CD4-positive, alpha-beta T cell treated with Interleukin-2 at 100 ng/mL for 4 hours (primary cell): ENCODE measurements at regions not wholly inside any gene's neighbourhood (a gene's known extent, or its start where the extent isn't known, plus 50 kb on each side); places are given as distances from the start of the nearest gene placed in this dataset.
"Not testable (repeated sequence)": the region's sequence is repeated elsewhere in the genome, so short reads cannot be mapped to it uniquely, and the experiment has no call there.

Experiments used
- DNase-seq: peaks from one replicate; pipeline ENCODE4 v3.0.0-alpha.2; 2020; ENCODE audit warnings: low spot score

DNA sequence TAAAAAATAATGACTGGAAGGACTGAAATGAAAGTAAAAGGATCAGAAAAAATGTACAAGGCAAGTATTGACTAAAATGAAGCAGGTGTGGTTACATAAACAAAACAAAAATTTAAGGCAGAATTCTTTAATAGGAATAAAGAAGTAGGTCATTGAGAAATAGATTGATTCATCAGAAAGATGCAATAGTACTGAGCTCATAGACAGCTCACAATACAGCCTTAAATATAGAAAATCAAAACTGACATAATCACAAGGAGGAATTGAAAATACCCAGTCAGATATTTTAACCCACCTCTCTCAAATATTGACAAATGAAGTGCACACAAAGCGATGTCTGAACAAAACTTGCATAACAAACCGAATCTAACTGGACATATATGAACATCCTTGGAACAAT is 366.8 kb upstream of the DPYD start:
- DNase-seq = no peak

GRCh38 chr1:98286656-98287055 is 365.8 kb upstream of the DPYD start:
- no peak for DNase-seq

DNA sequence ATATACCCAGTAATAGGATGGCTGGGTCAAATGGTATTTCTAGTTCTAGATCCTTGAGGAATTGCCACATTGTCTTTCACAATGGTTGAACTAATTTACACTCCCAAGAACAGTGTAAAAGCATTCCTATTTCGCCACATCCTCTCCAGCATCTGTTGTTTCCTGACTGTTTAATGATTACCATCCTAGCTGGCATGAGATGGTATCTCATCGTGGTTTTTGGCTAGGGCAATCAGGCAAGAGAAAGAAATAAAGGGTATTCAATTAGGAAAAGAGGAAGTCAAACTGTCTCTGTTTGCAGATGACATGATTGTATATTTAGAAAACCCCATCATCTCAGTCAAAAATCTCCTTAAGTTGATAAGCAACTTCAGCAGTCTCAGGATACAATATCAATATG is 364.5 kb upstream of the DPYD start:
- DNase-seq = not testable (repeated sequence)

- DNase-seq = no peak
Measured at GRCh38 chr1:98280049-98280448, 359.2 kb upstream of the DPYD start.

GRCh38 chr1:98278055-98278454 is 357.2 kb upstream of the DPYD start:
- no peak for DNase-seq

- no peak for DNase-seq
Measured at GRCh38 chr1:98277118-98277517, 356.3 kb upstream of the DPYD start.

- DNase-seq = no peak
Measured at GRCh38 chr1:98276514-98276913, 355.7 kb upstream of the DPYD start.

- no peak for DNase-seq
Measured at GRCh38 chr1:98268316-98268715, 347.5 kb upstream of the DPYD start.

DNA sequence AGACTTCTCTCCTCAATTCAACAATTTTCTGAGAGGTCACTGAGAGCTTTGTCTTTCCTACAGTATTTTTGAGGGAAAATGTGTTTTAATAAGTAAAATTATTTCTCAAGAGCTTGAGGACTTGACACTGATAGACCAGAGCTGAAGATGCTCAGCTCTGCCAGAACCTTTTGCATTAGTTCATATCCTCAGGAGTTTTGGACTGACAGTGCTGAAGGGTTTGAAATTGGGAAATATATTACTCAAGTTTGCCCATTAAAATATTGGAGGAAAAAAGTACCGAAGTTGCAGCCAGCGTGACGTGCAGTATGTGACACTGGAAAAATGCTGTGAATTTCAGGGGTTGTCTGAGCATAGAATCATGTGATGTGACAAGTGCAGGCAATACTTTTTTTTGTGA is 346.6 kb upstream of the DPYD start:
- DNase-seq = no peak

GRCh38 chr1:98264727-98265126 is 343.9 kb upstream of the DPYD start:
- no peak for DNase-seq

- DNase-seq = no peak
Measured at GRCh38 chr1:98260839-98261238, 340.0 kb upstream of the DPYD start.

DNA sequence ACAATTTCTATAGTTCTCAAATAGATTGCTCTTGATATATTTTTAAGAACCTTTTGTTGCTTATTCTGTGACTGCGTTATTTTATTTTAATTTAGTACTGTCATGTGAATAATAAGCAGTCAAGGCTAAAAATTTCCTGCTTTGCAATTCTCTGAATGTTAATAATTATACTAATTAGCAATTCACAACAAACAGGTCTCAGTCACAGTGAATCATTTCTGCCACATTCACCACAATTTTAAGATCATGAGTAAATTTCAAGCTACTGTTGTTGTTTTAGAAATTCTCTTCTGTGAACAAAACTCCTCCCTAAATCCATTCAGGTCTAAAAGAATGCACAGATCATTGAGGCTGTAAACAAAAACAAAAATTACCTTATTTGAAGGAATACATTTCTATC is 339.6 kb upstream of the DPYD start:
- DNase-seq = no peak

- no peak for DNase-seq
Measured at GRCh38 chr1:98256700-98257099, 335.9 kb upstream of the DPYD start.

DNA sequence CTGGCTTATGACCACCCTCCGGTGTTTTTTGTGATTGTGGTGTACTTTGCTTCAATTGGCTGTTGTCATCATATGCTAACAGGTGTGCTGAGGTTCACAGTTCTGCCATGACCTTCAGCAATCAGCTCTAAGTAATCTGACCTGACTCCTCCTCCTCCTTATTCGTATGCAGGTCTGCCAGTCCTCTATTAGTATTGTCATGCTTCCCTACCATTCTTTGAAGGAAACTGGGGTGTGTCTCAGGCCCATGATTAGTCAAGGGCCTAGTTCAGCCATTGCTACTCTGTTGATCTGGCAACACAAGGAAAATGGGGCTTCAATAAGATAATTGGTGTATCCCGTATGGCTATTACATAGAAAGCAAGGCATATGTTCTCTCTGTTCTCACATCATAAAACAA is 332.3 kb upstream of the DPYD start:
- DNase-seq = no peak

GRCh38 chr1:98251497-98251896 is 330.7 kb upstream of the DPYD start:
- no peak for DNase-seq

- DNase-seq = no peak
Measured at GRCh38 chr1:98232678-98233077, 311.8 kb upstream of the DPYD start.

- no peak for DNase-seq
Measured at GRCh38 chr1:98222706-98223105, 301.9 kb upstream of the DPYD start.

DNA sequence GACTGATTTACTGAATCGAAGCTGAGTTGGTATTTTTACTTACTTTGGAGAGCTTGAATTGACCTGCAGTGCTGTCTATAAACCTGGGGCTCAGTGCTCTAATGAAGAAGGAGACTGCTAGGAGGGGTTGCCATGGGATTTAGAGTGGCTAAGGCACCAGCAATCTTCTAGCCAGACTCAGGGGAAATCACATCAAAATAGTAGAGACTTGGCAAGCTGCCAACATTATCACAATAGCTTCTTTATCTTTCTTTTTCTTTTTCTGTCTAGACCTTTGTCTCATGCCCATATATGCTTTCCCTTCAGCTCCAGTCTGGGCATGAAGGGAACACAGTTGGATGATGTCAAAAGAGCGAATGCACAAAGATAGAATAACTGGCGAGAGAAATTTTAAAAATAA is 301.1 kb upstream of the DPYD start:
- DNase-seq = no peak

DNA sequence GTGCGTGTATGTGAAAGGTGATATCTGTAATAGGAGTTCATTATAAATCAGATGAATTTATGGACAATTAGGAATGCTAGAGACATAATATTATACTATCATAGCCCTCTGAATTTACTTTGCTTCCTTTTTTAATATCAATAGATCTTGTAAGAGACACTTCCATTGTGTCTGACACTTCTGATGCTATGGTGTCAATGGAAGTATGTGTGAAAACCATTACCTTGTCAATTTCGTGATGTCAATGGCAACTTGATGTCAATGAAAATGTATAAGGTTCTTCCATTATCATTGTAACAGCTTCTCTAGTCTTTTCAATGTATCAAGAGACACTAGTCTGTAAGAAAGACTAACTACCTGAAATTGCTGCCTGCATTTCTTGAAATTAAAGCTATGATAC is 296.8 kb upstream of the DPYD start:
- no peak for DNase-seq

- DNase-seq = no peak
Measured at GRCh38 chr1:98216304-98216703, 295.5 kb upstream of the DPYD start.

DNA sequence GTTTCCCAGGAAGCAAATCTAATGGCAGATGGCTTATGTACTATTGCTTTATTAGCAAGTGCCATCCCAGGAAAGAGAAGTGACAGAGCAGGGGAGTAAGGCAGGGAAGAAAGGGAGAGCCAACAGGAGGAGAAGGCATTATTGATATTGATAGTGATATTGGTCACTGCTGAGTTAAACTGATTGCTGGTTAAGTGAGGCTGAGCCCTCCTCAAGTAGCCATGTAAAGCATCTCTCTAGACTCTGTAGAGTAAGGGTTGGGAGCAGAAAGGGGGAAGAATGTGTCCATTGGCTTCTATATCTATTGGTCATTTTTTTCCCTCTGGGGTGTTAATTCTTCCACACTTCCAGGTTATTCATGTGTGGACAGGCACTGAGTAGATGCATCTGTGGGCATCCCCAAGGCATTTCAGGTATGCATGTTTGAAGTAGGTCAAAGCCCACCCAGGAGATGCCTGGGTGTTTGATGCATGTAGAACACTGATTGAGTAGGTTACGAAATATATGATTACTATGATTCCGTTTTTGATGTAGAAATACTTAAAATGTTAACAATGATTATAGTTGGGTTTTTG is 290.5 kb upstream of the DPYD start:
- no peak for DNase-seq

DNA sequence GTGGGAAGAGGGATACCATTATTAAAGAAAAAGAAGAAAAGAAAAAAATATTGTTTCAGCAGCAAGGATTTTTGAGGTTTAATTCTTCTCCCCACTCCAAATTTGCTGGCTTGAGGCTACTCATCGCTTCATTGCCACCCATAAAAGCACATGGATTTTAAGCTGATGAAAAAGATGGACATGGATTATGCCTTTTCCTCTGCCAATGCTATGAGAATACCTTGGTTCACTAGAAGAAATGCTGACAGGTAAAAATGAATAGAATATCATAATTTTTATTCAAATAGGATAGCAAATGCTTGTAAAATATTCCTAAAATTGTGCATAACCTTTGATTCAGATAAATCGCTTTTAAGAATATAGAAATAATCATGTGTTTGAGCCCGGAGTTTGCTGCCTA is 289.7 kb upstream of the DPYD start:
- no peak for DNase-seq

DNA sequence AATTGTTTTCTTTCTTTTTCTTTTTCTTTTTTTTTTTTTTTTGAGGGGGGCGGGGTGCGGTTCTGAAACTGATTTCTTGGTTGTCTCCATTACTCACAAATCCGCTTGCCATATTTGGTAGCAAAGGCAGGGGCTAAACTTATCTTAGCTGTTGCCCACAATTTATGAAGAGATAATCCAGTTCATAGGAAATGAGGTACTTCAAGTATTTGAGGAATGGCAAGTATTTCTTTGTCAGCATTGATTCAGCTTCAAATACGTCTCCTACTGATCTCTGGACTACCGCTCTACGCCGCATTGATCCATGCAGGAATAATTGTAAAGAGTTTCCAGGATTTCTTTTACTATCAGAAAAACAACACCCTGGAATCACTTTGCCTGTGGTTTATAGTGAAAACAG is 289.2 kb upstream of the DPYD start:
- no peak for DNase-seq

DNA sequence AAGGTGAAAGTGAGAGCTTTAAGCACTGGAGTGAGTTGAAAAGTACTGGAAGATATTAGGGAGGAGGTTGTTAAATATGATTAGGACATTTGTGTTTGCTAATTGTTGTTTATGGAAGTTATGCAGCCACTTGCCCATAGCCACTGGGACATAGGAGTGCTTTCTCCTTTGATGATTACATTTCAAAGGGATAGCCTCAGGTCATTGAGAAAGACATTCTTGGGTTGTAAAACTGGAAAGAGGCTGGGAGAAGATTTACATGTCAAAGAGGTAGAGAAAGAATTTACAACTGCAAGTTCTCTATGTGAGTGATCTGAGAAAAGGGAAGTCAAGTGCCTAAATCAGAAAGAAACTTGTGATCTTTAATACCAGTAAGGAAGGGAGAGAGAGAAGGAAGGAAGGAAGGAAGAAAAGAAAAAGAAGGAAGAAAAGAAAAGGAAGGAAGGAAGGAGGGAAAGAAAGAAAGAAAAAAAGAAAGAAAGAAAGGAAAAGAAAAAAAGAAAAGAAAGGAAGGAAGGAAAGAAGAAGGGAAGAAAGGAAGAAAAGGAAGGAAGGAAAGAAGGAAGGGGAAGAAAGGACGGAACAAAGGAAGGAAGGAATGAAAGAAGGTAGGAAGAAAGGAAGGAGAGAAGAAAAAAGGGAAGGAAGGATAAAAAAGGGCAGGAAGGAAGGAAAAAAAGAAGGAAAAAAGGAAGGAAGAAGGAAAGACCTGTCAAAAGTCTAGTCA is 284.6 kb upstream of the DPYD start:
- no peak for DNase-seq
